B cell (primary cell): ENCODE measurements at regions not wholly inside any gene's neighbourhood (a gene's known extent, or its start where the extent isn't known, plus 50 kb on each side); places are given as distances from the start of the nearest gene placed in this dataset.

Experiments
- ATAC-seq: fragments of 200-7000 bp; cut with Tn5 transposase; one replicate; pipeline ENCODE4 v1.10.0; 2021; ENCODE audit warnings: low read depth, mild to moderate bottlenecking, moderate number of reproducible peaks, moderate library complexity
- CTCF ChIA-PET: fragments of 350-600 bp; sonication (Branson Sonifier 250); formaldehyde crosslinking; loops from one replicate; lab custom pipeline; 2021; ENCODE audit warnings: antibody characterized with exemption, inconsistent platforms; lab: Charles Lee
- POLR2A ChIA-PET: fragments of 350-600 bp; sonication (Branson Sonifier 250); formaldehyde crosslinking; loops from one replicate; lab custom pipeline; 2021; ENCODE audit warnings: antibody characterized with exemption; lab: Charles Lee
- DNase-seq: peaks from one replicate; pipeline ENCODE4 v3.0.0; 2013
- H2AFZ ChIP-seq: 2 replicates; pipeline ENCODE4 v1.6.1; 2012; ENCODE audit warnings: mild to moderate bottlenecking, low read depth, low read length; ENCODE audit not compliant: insufficient read depth, poor library complexity, severe bottlenecking
- H3K27ac ChIP-seq, 2 donors: 1 replicate in 1 of 2; 2 replicates in 1 of 2; pipeline ENCODE4 v1.5.1; 2012 to 2013; ENCODE audit warnings: low read length in 2 of 2, mild to moderate bottlenecking in 2 of 2, moderate library complexity in 1 of 2
- H3K27me3 ChIP-seq, 4 experiments: fragments of 200-600 bp in 1 of 4; sonication (generic) in 1 of 4; replicated peaks in 1 of 4; 1 replicate in 2 of 4; 2 replicates in 2 of 4; pipeline versions ENCODE4 v1.6.1 to v1.7.0; 2013 to 2016; ENCODE audit warnings: low read length in 3 of 4, mild to moderate bottlenecking in 2 of 4, mixed read lengths in 1 of 4, moderate library complexity in 1 of 4; ENCODE audit not compliant: insufficient read depth in 4 of 4, control insufficient read depth in 3 of 4; ENCODE audit errors: control extremely low read depth in 1 of 4
- H3K36me3 ChIP-seq, 2 experiments: replicated peaks in 1 of 2; 1 replicate in 1 of 2; 2 replicates in 1 of 2; pipeline versions ENCODE4 v1.6.1 to v1.7.1; 2013; ENCODE audit warnings: low read length in 1 of 2; ENCODE audit not compliant: insufficient read depth in 2 of 2, control insufficient read depth in 1 of 2; ENCODE audit errors: control extremely low read depth in 1 of 2, extremely low read depth in 1 of 2
- H3K4me1 ChIP-seq, 2 donors: fragments of 200-600 bp in 1 of 2; sonication (generic) in 1 of 2; 1 replicate in 1 of 2; 2 replicates in 1 of 2; pipeline versions ENCODE4 v1.5.1 to v1.6.1; 2013 to 2017; ENCODE audit warnings: low read length in 2 of 2; ENCODE audit not compliant: control insufficient read depth in 2 of 2, insufficient read depth in 2 of 2
- H3K4me2 ChIP-seq: replicated peaks from 2 replicates; pipeline ENCODE3; 2012; ENCODE audit warnings: mild to moderate bottlenecking, low read depth, low read length; ENCODE audit not compliant: poor library complexity, severe bottlenecking
- H3K4me3 ChIP-seq, 5 experiments: fragments of 200-600 bp in 1 of 5; sonication (generic) in 1 of 5; 1 replicate in 3 of 5; 2 replicates in 2 of 5; pipeline versions ENCODE4 v1.5.1 to v1.7.0; 2011 to 2016; ENCODE audit warnings: low read length in 4 of 5, mild to moderate bottlenecking in 4 of 5, low read depth in 2 of 5, control low read depth in 1 of 5, moderate library complexity in 1 of 5; ENCODE audit not compliant: insufficient read depth in 1 of 5; ENCODE audit errors: control extremely low read depth in 1 of 5, extremely low read depth in 1 of 5
- H3K79me2 ChIP-seq: fragments of 200-600 bp; sonication (generic); one replicate; pipeline ENCODE4 v1.6.0; 2016; ENCODE audit warnings: low read length; ENCODE audit not compliant: control insufficient read depth, insufficient read depth
- H3K9ac ChIP-seq: fragments of 200-600 bp; sonication (generic); 2 replicates; pipeline ENCODE4 v1.6.1; 2017; ENCODE audit warnings: mild to moderate bottlenecking, low read length, moderate library complexity
- H3K9me3 ChIP-seq, 3 donors: one replicate each; pipeline versions ENCODE4 v1.6.1 to v1.7.1; 2013; ENCODE audit warnings: low read length in 2 of 3; ENCODE audit not compliant: control insufficient read depth in 2 of 3, insufficient read depth in 1 of 3; ENCODE audit errors: control extremely low read depth in 1 of 3
- H4K20me1 ChIP-seq: 2 replicates; pipeline ENCODE4 v1.6.0; 2012; ENCODE audit warnings: mild to moderate bottlenecking, low read length; ENCODE audit not compliant: insufficient read depth, control insufficient read depth, poor library complexity, severe bottlenecking
- H3K27ac Mint-ChIP-seq: one replicate; pipeline ENCODE4 v1.8.0; 2021; ENCODE audit warnings: mixed read lengths
- H3K27me3 Mint-ChIP-seq: one replicate; pipeline ENCODE4 v1.8.0; 2021; ENCODE audit warnings: mixed read lengths
- H3K4me1 Mint-ChIP-seq: one replicate; pipeline ENCODE4 v1.8.0; 2021; ENCODE audit warnings: mixed read lengths
- H3K4me3 Mint-ChIP-seq: one replicate; pipeline ENCODE4 v1.8.0; 2021; ENCODE audit warnings: mixed read lengths
- H3K9me3 Mint-ChIP-seq: one replicate; pipeline ENCODE4 v1.8.0; 2022; ENCODE audit warnings: mixed read lengths; ENCODE audit not compliant: insufficient read depth
- EZH2 ChIP-seq: IDR thresholded peaks from 2 replicates; pipeline ENCODE4 v1.6.1; 2012; ENCODE audit warnings: borderline replicate concordance, low read depth, mild to moderate bottlenecking, moderate library complexity, low read length; ENCODE audit not compliant: insufficient read depth, poor library complexity, severe bottlenecking
- WGBS: methylation state at CpG from one replicate; pipeline ENCODE4 v1.1.5; 2013; ENCODE audit warnings: missing lambda C conversion rate; ENCODE audit not compliant: insufficient coverage; 5-methylcytosine and 5-hydroxymethylcytosine counted together
- intact Hi-C: fragments of 100-400 bp; cut with micrococcal nuclease; formaldehyde crosslinking; loops from one replicate; pipeline ENCODE4 v1.10.0; 2022
- TF ChIP-seq, protein P1 (sequence below): fragments of 200-600 bp; IDR thresholded peaks from one replicate; pipeline ENCODE4 v1.8.0; 2022; ENCODE audit warnings: antibody characterized with exemption, mild to moderate bottlenecking

DNA sequence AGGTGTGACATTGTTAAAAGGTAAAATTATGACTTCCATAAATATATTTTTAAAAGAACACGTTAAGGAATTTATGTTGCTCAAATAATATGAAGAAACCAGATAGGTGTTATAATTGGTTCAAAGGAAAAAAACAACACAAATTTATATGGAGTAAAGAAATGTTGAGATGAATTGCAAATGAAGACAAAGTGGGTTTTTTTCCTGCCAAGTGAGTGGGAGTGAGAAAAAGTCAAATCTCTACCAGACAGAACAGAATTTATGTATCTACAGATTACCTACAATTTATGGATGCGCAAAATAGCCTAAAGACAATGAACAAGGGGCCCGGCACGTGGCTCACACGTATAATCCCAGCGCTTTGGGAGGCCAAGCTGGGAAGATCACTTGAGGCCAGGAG lies 159.7 kb upstream of the SLC1A4 start:
- intact Hi-C loops = no loop called here
- ATAC-seq (no peak), DNase-seq (no peak)
- TF ChIP-seq EZH2 = no peak
- TF ChIP-seq, protein P1, sequence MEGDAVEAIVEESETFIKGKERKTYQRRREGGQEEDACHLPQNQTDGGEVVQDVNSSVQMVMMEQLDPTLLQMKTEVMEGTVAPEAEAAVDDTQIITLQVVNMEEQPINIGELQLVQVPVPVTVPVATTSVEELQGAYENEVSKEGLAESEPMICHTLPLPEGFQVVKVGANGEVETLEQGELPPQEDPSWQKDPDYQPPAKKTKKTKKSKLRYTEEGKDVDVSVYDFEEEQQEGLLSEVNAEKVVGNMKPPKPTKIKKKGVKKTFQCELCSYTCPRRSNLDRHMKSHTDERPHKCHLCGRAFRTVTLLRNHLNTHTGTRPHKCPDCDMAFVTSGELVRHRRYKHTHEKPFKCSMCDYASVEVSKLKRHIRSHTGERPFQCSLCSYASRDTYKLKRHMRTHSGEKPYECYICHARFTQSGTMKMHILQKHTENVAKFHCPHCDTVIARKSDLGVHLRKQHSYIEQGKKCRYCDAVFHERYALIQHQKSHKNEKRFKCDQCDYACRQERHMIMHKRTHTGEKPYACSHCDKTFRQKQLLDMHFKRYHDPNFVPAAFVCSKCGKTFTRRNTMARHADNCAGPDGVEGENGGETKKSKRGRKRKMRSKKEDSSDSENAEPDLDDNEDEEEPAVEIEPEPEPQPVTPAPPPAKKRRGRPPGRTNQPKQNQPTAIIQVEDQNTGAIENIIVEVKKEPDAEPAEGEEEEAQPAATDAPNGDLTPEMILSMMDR = no peak
- Histone ChIP-seq H4K20me1 (no peaks in the 10 kb centered on the region), H3K9ac (no peak overlapping the region), H3K79me2 (peaks cover 10% of the 10 kb centered on the region), H3K4me1 (peaks cover 21 to 26% of the 10 kb centered on the region in 2 donors), H2AFZ (no peak overlapping the region), H3K4me2 (no peak overlapping the region), H3K27ac (no peak overlapping the region), H3K9me3 (peaks cover 0 to 6% (median 0%) of the 10 kb centered on the region in 3 donors), H3K4me3 (no peak overlapping the region), H3K27me3 (no peaks in the 10 kb centered on the region), H3K36me3 (no peaks in the 10 kb centered on the region)
- POLR2A ChIA-PET = no interaction called here
- peak overlapping the region; percentile 18 for H3K27ac Mint-ChIP-seq
- no peaks in the 10 kb centered on the region for H3K27me3 Mint-ChIP-seq
- H3K9me3 Mint-ChIP-seq = no peaks in the 10 kb centered on the region
- peaks cover 28% of the 10 kb centered on the region for H3K4me1 Mint-ChIP-seq
- H3K4me3 Mint-ChIP-seq = no peak overlapping the region
- CTCF ChIA-PET = interaction anchor here (1.1 to 9.7 kb wide), 7 partner anchors 9 to 243 kb away, joined by 3 to 78 read pairs (median 9); no protein-coding TSS in a partner anchor
- 93% methylated on average over 4 of the region's 6 CpGs for WGBS

DNA sequence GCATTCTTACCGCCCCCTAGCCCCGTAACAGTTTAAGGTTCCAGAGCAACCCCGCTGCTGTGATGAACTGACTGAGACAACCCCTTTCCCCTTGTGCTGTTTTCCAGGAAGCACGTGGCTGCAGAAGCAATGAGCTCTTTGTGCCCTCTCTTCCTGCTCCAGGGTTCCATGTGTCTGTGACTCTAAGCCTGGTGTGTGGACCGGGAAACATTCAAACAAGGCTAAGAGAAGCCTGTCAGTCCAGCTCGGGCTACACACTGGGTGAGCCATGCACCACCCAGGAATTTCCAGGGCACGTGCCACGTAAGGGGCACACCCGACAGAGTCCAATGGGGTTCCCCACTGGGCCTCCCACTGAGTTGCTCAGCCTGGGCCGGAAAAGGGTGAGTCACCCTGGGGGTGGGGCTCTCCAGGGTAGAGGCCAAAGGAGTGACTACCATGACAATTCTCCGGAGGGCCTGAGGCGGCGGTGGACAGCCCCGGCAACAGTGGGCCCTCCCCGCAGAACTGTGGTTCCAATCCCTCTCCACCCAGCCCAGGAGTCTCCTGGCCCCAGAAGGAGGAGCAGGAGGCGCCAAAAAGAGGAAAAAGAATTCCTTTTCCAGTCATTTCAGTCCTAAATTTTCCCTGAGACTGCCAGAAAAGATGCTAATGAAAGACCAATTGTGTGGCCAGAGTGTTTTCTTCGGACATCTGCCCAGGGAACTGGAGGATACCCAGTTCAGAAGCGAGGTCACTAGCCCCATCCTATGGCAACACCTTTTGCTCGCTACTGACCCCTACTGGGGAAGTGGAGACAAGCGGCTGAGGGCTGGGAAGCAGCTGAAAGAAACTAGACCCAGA lies 157.8 kb upstream of the SLC1A4 start:
- no peaks in the 10 kb centered on the region for H4K20me1 ChIP-seq
- ATAC-seq (peak; percentile 91), DNase-seq (peak; percentile 82)
- H3K27ac Mint-ChIP-seq = peak overlapping the region; percentile 77
- H3K4me1 Mint-ChIP-seq = peaks cover 13% of the 10 kb centered on the region
- H3K27me3 Mint-ChIP-seq = no peaks in the 10 kb centered on the region
- H3K9me3 ChIP-seq = peaks cover 0 to 6% (median 0%) of the 10 kb centered on the region in 3 donors
- CTCF ChIA-PET = interaction anchor here (0.7 to 9.7 kb wide), 26 partner anchors 9 to 247 kb away, joined by 3 to 78 read pairs (median 5); partner anchors contain the start of gene SERTAD2
- POLR2A ChIA-PET = interaction anchor here (0.5 to 1.6 kb wide), 5 partner anchors 9 to 81 kb away, joined by 3 to 9 read pairs (median 3); no protein-coding TSS in a partner anchor
- H3K4me1 ChIP-seq = peaks cover 8 to 12% of the 10 kb centered on the region in 2 donors
- H3K4me3 Mint-ChIP-seq = peak overlapping the region; percentile 63
- H3K4me3 ChIP-seq = peak overlapping the region in 3 of 5 experiments; percentile 11 to 38 (median 16)
- intact Hi-C loops = loop anchor here (1.0 kb wide), 5 partner anchors 34 to 222 kb away; no protein-coding TSS in a partner anchor
- WGBS = 43% methylated on average over 15 of the region's 20 CpGs
- no peaks in the 10 kb centered on the region for H3K9me3 Mint-ChIP-seq
- peaks cover 13% of the 10 kb centered on the region for H3K79me2 ChIP-seq
- H3K36me3 ChIP-seq = no peaks in the 10 kb centered on the region
- peak overlapping the region; percentile 62 for H3K4me2 ChIP-seq
- TF ChIP-seq, protein P1 = peak; percentile 96
- TF ChIP-seq EZH2 = no peak
- no peak overlapping the region for H3K27ac ChIP-seq
- no peaks in the 10 kb centered on the region for H3K27me3 ChIP-seq
- peak overlapping the region; percentile 28 for H3K9ac ChIP-seq
- H2AFZ ChIP-seq = peak overlapping the region; percentile 67
